MCF 10A (cell line): ENCODE measurements at regions not wholly inside any gene's neighbourhood (a gene's known extent, or its start where the extent isn't known, plus 50 kb on each side); places are given as distances from the start of the nearest gene placed in this dataset.

Source experiments
- BruUV-seq: library from RNA; stranded (reverse); fragments of 400-500 nt; replicated peaks from 2 replicates; lab custom pipeline; 2021; lab: Mats Ljungman, UMichigan
- CTCF ChIA-PET: fragments of 300-600 bp; sonication (Branson Sonifier 250); formaldehyde crosslinking; extraction: SDS; loops from one replicate; lab custom pipeline; 2021; ENCODE audit warnings: antibody characterized with exemption, inconsistent platforms; lab: Yijun Ruan, JAX
- POLR2A ChIA-PET: fragments of 300-600, 350-650 bp; sonication (Branson Sonifier 250); formaldehyde crosslinking; extraction: SDS; loops from one replicate; lab custom pipeline; 2020; ENCODE audit warnings: antibody characterized with exemption, inconsistent platforms; lab: Yijun Ruan, JAX
- DNase-seq: peaks from one replicate; pipeline ENCODE4 v3.0.0-alpha.2; 2018; ENCODE audit not compliant: unreplicated experiment
- H3K27ac Mint-ChIP-seq: one replicate; pipeline ENCODE4 v1.8.0; 2022; ENCODE audit warnings: mild to moderate bottlenecking, low read depth, mixed read lengths; ENCODE audit not compliant: unreplicated experiment
- H3K27me3 Mint-ChIP-seq: one replicate; pipeline ENCODE4 v1.8.0; 2022; ENCODE audit warnings: mixed read lengths; ENCODE audit not compliant: insufficient read depth, unreplicated experiment
- H3K36me3 Mint-ChIP-seq: one replicate; pipeline ENCODE4 v1.8.0; 2022; ENCODE audit warnings: mild to moderate bottlenecking, moderate library complexity, mixed read lengths; ENCODE audit not compliant: insufficient read depth, unreplicated experiment
- H3K4me1 Mint-ChIP-seq: one replicate; pipeline ENCODE4 v1.8.0; 2022; ENCODE audit warnings: mixed read lengths; ENCODE audit not compliant: insufficient read depth, unreplicated experiment
- H3K4me3 Mint-ChIP-seq: one replicate; pipeline ENCODE4 v1.8.0; 2022; ENCODE audit warnings: mild to moderate bottlenecking, moderate library complexity, mixed read lengths; ENCODE audit not compliant: unreplicated experiment
- H3K9me3 Mint-ChIP-seq: one replicate; pipeline ENCODE4 v1.8.0; 2022; ENCODE audit warnings: mixed read lengths; ENCODE audit not compliant: unreplicated experiment
- intact Hi-C: fragments of 100-400 bp; cut with micrococcal nuclease; formaldehyde crosslinking; loops from 2 replicates; pipeline ENCODE4 v1.14.1; 2022
- TF ChIP-seq, protein P1 (sequence below): fragments of 200-600 bp; IDR thresholded peaks from one replicate; pipeline ENCODE4 v1.8.0; 2022; ENCODE audit warnings: antibody characterized with exemption, mild to moderate bottlenecking; ENCODE audit not compliant: unreplicated experiment

DNA sequence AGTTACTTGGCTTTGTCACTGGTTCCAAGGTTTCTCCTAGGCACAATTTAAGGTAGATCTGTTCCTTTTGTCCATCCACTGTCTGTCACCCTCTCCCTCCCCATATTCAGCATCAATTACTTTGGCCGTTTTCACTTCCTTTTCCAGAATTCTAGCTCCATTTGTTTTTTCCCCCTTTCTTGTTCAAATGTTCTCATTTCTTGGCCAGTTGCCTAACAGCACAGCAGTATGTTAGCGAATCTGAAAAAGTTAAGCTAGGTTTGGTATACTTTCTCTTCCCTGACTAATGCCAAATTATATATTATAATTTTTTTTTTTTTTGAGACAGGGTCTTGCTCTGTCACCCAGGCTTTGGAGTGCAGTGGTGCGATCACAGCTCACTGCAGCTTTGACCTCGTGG lies 409.1 kb upstream of the TEX13C start:
- H3K4me1 Mint-ChIP-seq: no peaks in the 10 kb centered on the region
- H3K4me3 Mint-ChIP-seq: no peak overlapping the region
- TF ChIP-seq, protein P1, sequence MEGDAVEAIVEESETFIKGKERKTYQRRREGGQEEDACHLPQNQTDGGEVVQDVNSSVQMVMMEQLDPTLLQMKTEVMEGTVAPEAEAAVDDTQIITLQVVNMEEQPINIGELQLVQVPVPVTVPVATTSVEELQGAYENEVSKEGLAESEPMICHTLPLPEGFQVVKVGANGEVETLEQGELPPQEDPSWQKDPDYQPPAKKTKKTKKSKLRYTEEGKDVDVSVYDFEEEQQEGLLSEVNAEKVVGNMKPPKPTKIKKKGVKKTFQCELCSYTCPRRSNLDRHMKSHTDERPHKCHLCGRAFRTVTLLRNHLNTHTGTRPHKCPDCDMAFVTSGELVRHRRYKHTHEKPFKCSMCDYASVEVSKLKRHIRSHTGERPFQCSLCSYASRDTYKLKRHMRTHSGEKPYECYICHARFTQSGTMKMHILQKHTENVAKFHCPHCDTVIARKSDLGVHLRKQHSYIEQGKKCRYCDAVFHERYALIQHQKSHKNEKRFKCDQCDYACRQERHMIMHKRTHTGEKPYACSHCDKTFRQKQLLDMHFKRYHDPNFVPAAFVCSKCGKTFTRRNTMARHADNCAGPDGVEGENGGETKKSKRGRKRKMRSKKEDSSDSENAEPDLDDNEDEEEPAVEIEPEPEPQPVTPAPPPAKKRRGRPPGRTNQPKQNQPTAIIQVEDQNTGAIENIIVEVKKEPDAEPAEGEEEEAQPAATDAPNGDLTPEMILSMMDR: no peak
- DNase-seq: no peak
- ChIA-PET POLR2A (no interaction called here), CTCF (no interaction called here)
- H3K27me3 Mint-ChIP-seq: no peaks in the 10 kb centered on the region
- intact Hi-C loops: no loop called here
- no peaks in the 10 kb centered on the region for H3K36me3 Mint-ChIP-seq
- H3K9me3 Mint-ChIP-seq: peaks cover 13% of the 10 kb centered on the region
- BruUV-seq: no TSS peak
- H3K27ac Mint-ChIP-seq: no peak overlapping the region

DNA sequence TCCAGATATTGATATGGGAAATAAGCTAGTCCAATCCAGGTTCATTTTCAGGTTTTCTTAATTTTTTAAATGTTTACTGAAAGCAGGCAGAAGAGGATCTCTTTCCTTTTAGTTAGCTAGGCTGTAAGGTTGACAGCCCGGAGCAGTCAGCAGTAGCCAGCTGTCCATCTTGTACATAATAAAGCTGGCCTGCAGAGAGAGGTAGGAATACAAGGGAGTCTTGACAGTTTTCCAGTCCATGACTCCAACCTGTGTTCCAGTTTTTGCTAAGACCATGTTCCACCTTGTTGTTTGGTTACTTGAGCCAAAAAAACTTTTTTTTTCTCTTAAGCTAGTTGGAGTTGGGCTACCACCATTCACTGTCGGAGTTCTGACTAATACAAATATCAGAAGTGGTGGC lies 402.7 kb upstream of the TEX13C start:
- intact Hi-C loops: no loop called here
- POLR2A ChIA-PET: no interaction called here
- CTCF ChIA-PET: no interaction called here
- no peaks in the 10 kb centered on the region for H3K4me1 Mint-ChIP-seq
- H3K27ac Mint-ChIP-seq: no peak overlapping the region
- DNase-seq: no peak
- no peak overlapping the region for H3K4me3 Mint-ChIP-seq
- peaks cover 13% of the 10 kb centered on the region for H3K9me3 Mint-ChIP-seq
- no TSS peak for BruUV-seq
- TF ChIP-seq, protein P1: no peak
- H3K27me3 Mint-ChIP-seq: no peaks in the 10 kb centered on the region
- H3K36me3 Mint-ChIP-seq: no peaks in the 10 kb centered on the region

DNA sequence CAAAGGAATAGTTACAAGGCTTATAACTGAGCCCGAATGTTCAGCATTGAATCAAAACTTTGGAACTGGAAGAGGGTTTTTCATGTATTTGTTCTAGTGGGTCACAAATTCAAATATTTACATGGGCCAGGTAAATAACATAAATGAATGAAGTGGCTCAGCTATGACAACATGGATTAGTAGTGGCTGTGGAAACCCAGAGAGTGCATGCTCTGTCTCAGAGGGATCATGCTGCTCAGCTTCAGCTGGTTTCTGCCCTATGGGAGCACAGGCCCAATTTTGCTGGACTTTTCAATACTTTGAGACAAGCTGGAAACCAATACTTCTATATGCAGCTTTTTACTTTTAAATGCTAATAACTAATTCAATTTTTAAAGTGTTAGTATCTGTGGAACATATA lies 394.0 kb upstream of the TEX13C start:
- no peaks in the 10 kb centered on the region for H3K4me1 Mint-ChIP-seq
- no peak overlapping the region for H3K4me3 Mint-ChIP-seq
- no peaks in the 10 kb centered on the region for H3K36me3 Mint-ChIP-seq
- POLR2A ChIA-PET: no interaction called here
- H3K9me3 Mint-ChIP-seq: no peaks in the 10 kb centered on the region
- DNase-seq: no peak
- intact Hi-C loops: no loop called here
- TF ChIP-seq, protein P1: no peak
- H3K27ac Mint-ChIP-seq: no peak overlapping the region
- no peaks in the 10 kb centered on the region for H3K27me3 Mint-ChIP-seq
- no TSS peak for BruUV-seq
- CTCF ChIA-PET: no interaction called here

DNA sequence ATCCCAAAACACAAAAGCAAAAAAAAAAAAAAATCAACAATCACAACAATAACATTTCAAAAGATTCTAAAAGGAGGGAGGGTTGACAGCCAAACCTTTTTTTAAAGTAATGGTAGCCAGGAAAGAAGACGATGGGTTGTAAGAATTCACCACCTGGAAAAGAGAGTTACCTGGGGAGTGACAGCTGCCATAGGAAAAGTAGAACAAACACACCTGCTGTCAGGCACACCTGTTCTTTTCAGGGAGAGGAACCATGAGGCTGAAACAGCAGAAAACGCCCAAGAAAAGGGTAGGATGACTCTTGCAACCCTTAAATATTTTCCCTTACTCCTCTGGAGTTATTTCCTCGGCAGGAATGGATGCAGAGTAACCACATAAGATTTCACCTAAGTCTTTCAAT lies 388.4 kb upstream of the TEX13C start:
- TF ChIP-seq, protein P1: no peak
- no TSS peak for BruUV-seq
- no peaks in the 10 kb centered on the region for H3K36me3 Mint-ChIP-seq
- H3K4me3 Mint-ChIP-seq: no peak overlapping the region
- peaks cover 10% of the 10 kb centered on the region for H3K9me3 Mint-ChIP-seq
- ChIA-PET CTCF (no interaction called here), POLR2A (no interaction called here)
- H3K27me3 Mint-ChIP-seq: no peaks in the 10 kb centered on the region
- DNase-seq: no peak
- intact Hi-C loops: no loop called here
- H3K27ac Mint-ChIP-seq: no peak overlapping the region
- H3K4me1 Mint-ChIP-seq: no peaks in the 10 kb centered on the region
